Tibial nerve (tissue), 4 donors: ENCODE measurements at regions not wholly inside any gene's neighbourhood (a gene's known extent, or its start where the extent isn't known, plus 50 kb on each side); places are given as distances from the start of the nearest gene placed in this dataset.

Experiments used
- DNase-seq, 2 donors: peaks; one replicate each; pipeline ENCODE4 v3.0.0-alpha.2; 2019; ENCODE audit warnings: low spot score in 2 of 2
- H3K27ac ChIP-seq, 4 donors: fragments of 200-600 bp; sonication (generic) in 3 of 4; one replicate each; pipeline ENCODE4 v1.5.1; 2017 to 2019; ENCODE audit warnings: mild to moderate bottlenecking in 1 of 4
- H3K27me3 ChIP-seq, 2 donors: fragments of 200-600 bp; sonication (generic) in 1 of 2; one replicate each; pipeline versions ENCODE4 v1.5.1 to v1.6.0; 2017 to 2019
- H3K36me3 ChIP-seq, 3 donors: fragments of 200-600 bp; sonication (generic); one replicate each; pipeline ENCODE4 v1.5.1; 2018 to 2019
- H3K4me1 ChIP-seq, 4 donors: fragments of 200-600 bp; sonication (generic) in 3 of 4; one replicate each; pipeline ENCODE4 v1.5.1; 2017 to 2019
- H3K4me3 ChIP-seq, 4 donors: fragments of 200-600 bp; sonication (generic) in 3 of 4; one replicate each; pipeline ENCODE4 v1.5.1; 2017 to 2019; ENCODE audit warnings: mild to moderate bottlenecking in 1 of 4, moderate library complexity in 1 of 4
- H3K9me3 ChIP-seq, 4 donors: fragments of 200-600 bp; sonication (generic) in 3 of 4; one replicate each; pipeline ENCODE4 v1.5.1; 2017 to 2019
- EP300 ChIP-seq, 2 donors: sonication (generic); formaldehyde crosslinking; IDR thresholded peaks; one replicate each; pipeline ENCODE4 v1.6.1; 2017; ENCODE audit warnings: antibody characterized with exemption in 2 of 2, mild to moderate bottlenecking in 1 of 2
- POLR2A ChIP-seq, 2 donors: fragments of 450-650 bp; IDR thresholded peaks; one replicate each; pipeline ENCODE4 v1.6.1; 2017; ENCODE audit warnings: antibody characterized with exemption in 2 of 2, mild to moderate bottlenecking in 2 of 2, moderate library complexity in 2 of 2
- WGBS, 2 donors: methylation state at CpG; one replicate each; pipeline ENCODE4 v1.1.5; 2018; 5-methylcytosine and 5-hydroxymethylcytosine counted together
- TF ChIP-seq, protein P1 (sequence below), 5 experiments: fragments of 200-600 bp in 3 of 5; fragments of 450-650 bp in 2 of 5; sonication (generic) in 3 of 5; IDR thresholded peaks; one replicate each; pipeline ENCODE4 v1.5.1; 2016 to 2019; ENCODE audit warnings: antibody characterized with exemption in 5 of 5, mild to moderate bottlenecking in 3 of 5, moderate library complexity in 2 of 5

DNA sequence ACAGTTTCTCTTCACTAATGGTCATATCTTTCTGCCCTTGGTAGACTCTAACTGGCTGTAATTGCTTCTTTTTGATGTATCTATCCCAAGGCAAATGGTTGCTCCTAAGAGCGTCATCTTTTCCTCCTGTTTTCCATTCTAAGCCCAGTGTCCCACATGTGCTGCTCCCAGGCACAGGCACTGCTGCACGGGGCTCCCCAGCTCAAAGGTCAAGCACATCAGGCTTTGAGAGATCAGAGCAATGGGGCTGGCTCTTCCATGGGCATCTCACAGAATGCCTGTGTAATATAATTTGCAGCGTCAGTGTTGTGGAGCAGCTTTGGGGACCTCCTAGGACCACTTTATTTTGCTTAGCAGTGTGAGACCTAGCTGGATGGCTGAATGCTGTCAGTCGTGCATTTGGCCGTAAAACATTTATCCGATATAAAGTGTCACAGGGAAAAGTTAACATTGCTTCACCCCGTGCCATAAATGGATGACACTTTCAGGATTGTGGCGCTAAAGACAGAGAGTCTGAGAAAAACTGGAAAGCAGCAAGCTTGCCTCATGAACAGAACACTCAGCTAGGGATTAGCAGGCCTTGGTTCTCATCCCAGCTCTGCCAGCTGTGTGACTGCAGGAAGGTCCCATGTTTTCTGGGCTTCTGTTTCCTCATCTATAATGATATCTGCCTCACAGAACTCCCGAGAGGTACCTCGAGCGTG, 277.5 kb upstream of the TBL1XR1 start:
- 91 to 93% methylated on average over 11 of the region's 11 CpGs for WGBS, 2 donors
- no peak overlapping the region for H3K27ac ChIP-seq

DNA sequence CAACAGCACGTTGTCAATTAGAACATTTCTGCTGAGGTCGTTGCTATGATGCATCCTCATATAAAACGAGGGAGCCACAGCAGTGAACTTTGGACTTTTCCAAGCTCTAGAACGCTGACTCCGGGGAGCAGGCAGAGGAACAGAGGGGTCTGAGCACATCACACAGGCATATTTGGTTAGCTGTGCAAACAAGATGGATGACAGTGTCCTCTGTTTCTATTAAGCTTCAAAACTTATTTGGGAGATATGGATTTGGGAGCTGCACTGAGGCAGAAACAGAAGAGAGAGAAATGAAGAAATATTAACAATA, 278.0 kb upstream of the TBL1XR1 start:
- peaks cover 0 to 28% (median 0%) of the 10 kb centered on the region in 4 donors for H3K4me1 ChIP-seq
- 55 to 72% methylated on average over 5 of the region's 5 CpGs for WGBS, 2 donors
- TF ChIP-seq POLR2A (IDR thresholded peaks at IDR 0.05) (no peak), EP300 (IDR thresholded peaks at IDR 0.05) (no peak)
- TF ChIP-seq, protein P1, sequence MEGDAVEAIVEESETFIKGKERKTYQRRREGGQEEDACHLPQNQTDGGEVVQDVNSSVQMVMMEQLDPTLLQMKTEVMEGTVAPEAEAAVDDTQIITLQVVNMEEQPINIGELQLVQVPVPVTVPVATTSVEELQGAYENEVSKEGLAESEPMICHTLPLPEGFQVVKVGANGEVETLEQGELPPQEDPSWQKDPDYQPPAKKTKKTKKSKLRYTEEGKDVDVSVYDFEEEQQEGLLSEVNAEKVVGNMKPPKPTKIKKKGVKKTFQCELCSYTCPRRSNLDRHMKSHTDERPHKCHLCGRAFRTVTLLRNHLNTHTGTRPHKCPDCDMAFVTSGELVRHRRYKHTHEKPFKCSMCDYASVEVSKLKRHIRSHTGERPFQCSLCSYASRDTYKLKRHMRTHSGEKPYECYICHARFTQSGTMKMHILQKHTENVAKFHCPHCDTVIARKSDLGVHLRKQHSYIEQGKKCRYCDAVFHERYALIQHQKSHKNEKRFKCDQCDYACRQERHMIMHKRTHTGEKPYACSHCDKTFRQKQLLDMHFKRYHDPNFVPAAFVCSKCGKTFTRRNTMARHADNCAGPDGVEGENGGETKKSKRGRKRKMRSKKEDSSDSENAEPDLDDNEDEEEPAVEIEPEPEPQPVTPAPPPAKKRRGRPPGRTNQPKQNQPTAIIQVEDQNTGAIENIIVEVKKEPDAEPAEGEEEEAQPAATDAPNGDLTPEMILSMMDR (IDR thresholded peaks at IDR 0.05), result no peak
- no peaks in the 10 kb centered on the region for H3K9me3 ChIP-seq
- no peak overlapping the region for H3K27ac ChIP-seq
- H3K27me3 ChIP-seq, result no peaks in the 10 kb centered on the region
- DNase-seq, result no peak
- H3K4me3 ChIP-seq, result no peak overlapping the region
- H3K36me3 ChIP-seq, result no peaks in the 10 kb centered on the region

More for the DNA sequence above, 277.5 kb upstream of the TBL1XR1 start:
- H3K36me3 ChIP-seq, result no peaks in the 10 kb centered on the region
- no peaks in the 10 kb centered on the region for H3K27me3 ChIP-seq
- TF ChIP-seq EP300 (IDR thresholded peaks at IDR 0.05) (no peak), POLR2A (IDR thresholded peaks at IDR 0.05) (no peak)
- TF ChIP-seq, protein P1 (IDR thresholded peaks at IDR 0.05), result no peak
- H3K4me1 ChIP-seq, result peaks cover 0 to 28% (median 0%) of the 10 kb centered on the region in 4 donors
- no peak for DNase-seq
- no peak overlapping the region for H3K4me3 ChIP-seq
- no peaks in the 10 kb centered on the region for H3K9me3 ChIP-seq

DNA sequence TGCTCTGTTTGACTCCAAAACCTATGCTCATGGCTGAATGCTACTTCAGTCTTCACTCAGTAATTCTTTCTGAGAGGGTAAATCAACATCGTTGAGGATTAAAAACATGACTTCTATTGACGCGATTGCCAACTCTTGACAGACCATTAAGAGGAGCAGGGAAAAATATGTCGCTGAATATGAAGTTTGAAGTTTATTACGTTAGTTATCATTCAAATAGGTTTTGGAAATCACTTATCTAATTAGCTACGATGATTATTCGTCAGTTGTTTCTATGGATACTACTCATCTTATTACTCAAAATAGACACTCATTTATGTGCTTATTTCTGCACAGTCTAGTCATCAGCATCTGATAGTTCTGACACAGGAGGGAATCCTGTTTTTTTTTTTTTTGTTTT, 279.2 kb upstream of the TBL1XR1 start:
- DNase-seq, result no peak
- H3K36me3 ChIP-seq, result no peaks in the 10 kb centered on the region
- TF ChIP-seq, protein P1 (IDR thresholded peaks at IDR 0.05), result no peak
- TF ChIP-seq EP300 (IDR thresholded peaks at IDR 0.05), result no peak
- no peak for TF ChIP-seq POLR2A (IDR thresholded peaks at IDR 0.05)
- no peaks in the 10 kb centered on the region for H3K27me3 ChIP-seq
- peaks cover 0 to 31% (median 0%) of the 10 kb centered on the region in 4 donors for H3K4me1 ChIP-seq
- no peaks in the 10 kb centered on the region for H3K9me3 ChIP-seq
- H3K4me3 ChIP-seq, result no peak overlapping the region
- WGBS, 2 donors, result 94 to 95% methylated on average over 7 of the region's 7 CpGs
- H3K27ac ChIP-seq, result no peak overlapping the region

DNA sequence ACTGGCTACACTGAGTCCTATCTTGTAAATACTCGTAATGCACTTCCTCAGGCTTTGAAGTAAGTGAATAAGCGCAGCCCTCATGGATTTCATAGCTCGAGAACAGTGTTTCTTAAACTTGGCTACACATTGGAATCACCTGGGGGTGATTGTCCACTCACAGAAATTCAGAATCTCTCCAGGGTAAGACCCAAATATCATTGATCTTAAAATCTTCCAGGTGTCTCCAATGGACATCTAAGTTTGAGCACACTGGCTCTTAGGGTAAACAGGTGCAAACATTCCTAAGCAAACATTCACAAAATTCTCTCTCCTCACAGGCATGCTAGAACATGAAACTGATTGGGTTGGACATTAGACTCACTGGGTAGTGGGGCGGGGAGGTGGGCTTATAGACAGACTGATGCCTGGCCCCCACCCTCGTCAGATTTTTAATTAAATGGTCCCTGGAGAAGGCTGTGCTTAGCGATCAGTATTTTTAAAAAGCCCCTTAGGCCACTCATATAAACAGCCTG, 279.7 kb upstream of the TBL1XR1 start:
- TF ChIP-seq EP300 (IDR thresholded peaks at IDR 0.05), result no peak
- no peak for TF ChIP-seq POLR2A (IDR thresholded peaks at IDR 0.05)
- TF ChIP-seq, protein P1 (IDR thresholded peaks at IDR 0.05), result no peak
- Histone ChIP-seq H3K36me3 (no peaks in the 10 kb centered on the region), H3K4me1 (peaks cover 0 to 34% (median 0%) of the 10 kb centered on the region in 4 donors), H3K9me3 (no peaks in the 10 kb centered on the region), H3K4me3 (no peak overlapping the region), H3K27ac (no peak overlapping the region), H3K27me3 (no peaks in the 10 kb centered on the region)
- WGBS, 2 donors, result 93 to 94% methylated on average over 6 of the region's 6 CpGs
- no peak for DNase-seq

DNA sequence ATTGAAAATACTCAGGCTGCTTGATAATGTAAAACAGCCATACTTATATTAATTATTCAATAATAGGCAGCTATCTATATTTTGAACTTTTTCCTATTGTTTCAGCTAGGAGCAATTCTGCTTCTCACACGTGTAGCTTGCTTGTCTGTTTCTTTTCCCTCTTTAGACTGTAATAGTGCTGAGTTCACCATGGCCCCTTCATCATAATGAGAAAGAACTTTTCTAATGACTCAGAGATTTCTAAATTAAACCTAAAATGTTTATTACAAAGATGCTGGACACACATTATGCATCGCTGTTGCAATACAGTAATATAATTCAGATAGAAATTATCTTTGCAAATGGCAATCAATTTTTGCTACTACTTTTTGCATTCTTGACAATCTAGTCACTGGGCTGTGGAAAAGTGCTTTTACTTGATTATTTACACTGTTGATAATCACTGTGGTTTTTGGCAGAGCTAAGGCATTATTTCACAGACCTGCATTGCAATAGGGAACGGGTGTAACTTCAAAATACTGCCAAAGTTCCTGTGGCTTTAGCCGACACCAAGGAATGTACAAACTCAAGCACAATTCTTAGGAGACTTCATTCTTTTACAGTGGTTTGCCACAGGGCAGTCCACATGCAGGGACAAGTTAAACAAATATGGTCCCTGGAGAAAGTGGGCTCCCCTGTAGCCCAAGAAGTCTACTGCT, 281.0 kb upstream of the TBL1XR1 start:
- peak in 1 of 2 donors; percentile 93 for TF ChIP-seq EP300 (IDR thresholded peaks at IDR 0.05)
- TF ChIP-seq, protein P1 (IDR thresholded peaks at IDR 0.05), result no peak
- Histone ChIP-seq H3K9me3 (no peaks in the 10 kb centered on the region), H3K4me1 (peaks cover 0 to 42% (median 0%) of the 10 kb centered on the region in 4 donors), H3K36me3 (no peaks in the 10 kb centered on the region), H3K27ac (peak overlapping the region in 3 of 4 donors; percentile 46 to 73 (median 58)), H3K27me3 (no peaks in the 10 kb centered on the region), H3K4me3 (no peak overlapping the region)
- 19 to 24% methylated on average over 4 of the region's 4 CpGs for WGBS, 2 donors
- peak in 1 of 2 donors; percentile 52 for DNase-seq
